Activated naive CD8-positive, alpha-beta T cell treated with anti-CD3 and anti-CD28 coated beads, Interleukin-2, amount 10 ng/mL, durations not matched to agents 7 days and 5 days (primary cell): ENCODE measurements at regions not wholly inside any gene's neighbourhood (a gene's known extent, or its start where the extent isn't known, plus 50 kb on each side); places are given as distances from the start of the nearest gene placed in this dataset.

Experiments
- ATAC-seq: fragments of 150-1000 bp; cut with Tn5 transposase; one replicate; pipeline ENCODE4 v1.10.0; 2021; ENCODE audit warnings: low read depth, moderate library complexity
- POLR2A ChIA-PET: fragments of 350-600 bp; sonication (Branson Sonifier 250); formaldehyde crosslinking; loops from one replicate; lab custom pipeline; 2021; ENCODE audit warnings: antibody characterized with exemption; lab: Charles Lee
- DNase-seq: peaks from one replicate; pipeline ENCODE4 v3.0.0; 2021
- H3K27ac Mint-ChIP-seq: one replicate; pipeline ENCODE4 v1.8.0; 2022; ENCODE audit warnings: mild to moderate bottlenecking, mixed read lengths
- H3K27me3 Mint-ChIP-seq: one replicate; pipeline ENCODE4 v1.8.0; 2022; ENCODE audit warnings: mild to moderate bottlenecking, moderate library complexity, mixed read lengths
- H3K36me3 Mint-ChIP-seq: one replicate; pipeline ENCODE4 v1.8.0; 2021; ENCODE audit warnings: mild to moderate bottlenecking, mixed read lengths
- H3K4me1 Mint-ChIP-seq: one replicate; pipeline ENCODE4 v1.8.0; 2021; ENCODE audit warnings: mixed read lengths
- H3K4me3 Mint-ChIP-seq: one replicate; pipeline ENCODE4 v1.8.0; 2022; ENCODE audit warnings: mild to moderate bottlenecking, moderate library complexity, mixed read lengths
- H3K9me3 Mint-ChIP-seq: one replicate; pipeline ENCODE4 v1.8.0; 2021; ENCODE audit warnings: mixed read lengths

- Mint-ChIP-seq H3K27ac (no peak overlapping the region), H3K36me3 (no peaks in the 10 kb centered on the region), H3K9me3 (no peaks in the 10 kb centered on the region), H3K4me1 (no peaks in the 10 kb centered on the region), H3K4me3 (no peak overlapping the region), H3K27me3 (peaks cover 8% of the 10 kb centered on the region)
- ATAC-seq = no peak
- DNase-seq = no peak
- POLR2A ChIA-PET = no interaction called here
Measured at GRCh38 chr1:8115031-8115768, 89.1 kb upstream of the ERRFI1 start.

GRCh38 chr1:8113262-8114220 lies 87.4 kb upstream of the ERRFI1 start:
- POLR2A ChIA-PET = interaction anchor here (0.7 kb wide), 1 partner anchor 204 kb away, joined by 3 read pairs; no protein-coding TSS in a partner anchor
- H3K4me3 Mint-ChIP-seq = no peak overlapping the region
- no peak for DNase-seq
- no peaks in the 10 kb centered on the region for H3K36me3 Mint-ChIP-seq
- H3K9me3 Mint-ChIP-seq = peaks cover 2% of the 10 kb centered on the region
- H3K4me1 Mint-ChIP-seq = no peaks in the 10 kb centered on the region
- H3K27ac Mint-ChIP-seq = no peak overlapping the region
- ATAC-seq = no peak
- H3K27me3 Mint-ChIP-seq = peaks cover 2% of the 10 kb centered on the region

GRCh38 chr1:8112611-8113261 lies 86.6 kb upstream of the ERRFI1 start:
- no peak for ATAC-seq
- H3K27ac Mint-ChIP-seq = no peak overlapping the region
- no peak overlapping the region for H3K4me3 Mint-ChIP-seq

GRCh38 chr1:8111560-8111959 lies 85.5 kb upstream of the ERRFI1 start:
- no peak overlapping the region for H3K27ac Mint-ChIP-seq
- H3K4me1 Mint-ChIP-seq = no peaks in the 10 kb centered on the region
- no peak for DNase-seq
- no peak for ATAC-seq
- H3K27me3 Mint-ChIP-seq = peaks cover 2% of the 10 kb centered on the region
- no peak overlapping the region for H3K4me3 Mint-ChIP-seq
- peaks cover 3% of the 10 kb centered on the region for H3K9me3 Mint-ChIP-seq
- POLR2A ChIA-PET = no interaction called here
- H3K36me3 Mint-ChIP-seq = no peaks in the 10 kb centered on the region

More at GRCh38 chr1:8112611-8113261, 86.6 kb upstream of the ERRFI1 start:
- Mint-ChIP-seq H3K27me3 (peaks cover 2% of the 10 kb centered on the region), H3K36me3 (no peaks in the 10 kb centered on the region), H3K4me1 (no peaks in the 10 kb centered on the region), H3K9me3 (peaks cover 3% of the 10 kb centered on the region)
- POLR2A ChIA-PET = no interaction called here
- no peak for DNase-seq

GRCh38 chr1:8109216-8109615 lies 83.1 kb upstream of the ERRFI1 start:
- Mint-ChIP-seq H3K9me3 (peaks cover 3% of the 10 kb centered on the region), H3K27ac (no peak overlapping the region), H3K4me3 (no peak overlapping the region), H3K36me3 (no peaks in the 10 kb centered on the region), H3K4me1 (no peaks in the 10 kb centered on the region), H3K27me3 (peaks cover 6% of the 10 kb centered on the region)
- POLR2A ChIA-PET = interaction anchor here (0.6 kb wide), 1 partner anchor 149 kb away, joined by 3 read pairs; no protein-coding TSS in a partner anchor
- no peak for ATAC-seq
- no peak for DNase-seq

- H3K9me3 Mint-ChIP-seq = peaks cover 3% of the 10 kb centered on the region
- ATAC-seq = no peak
- H3K36me3 Mint-ChIP-seq = no peaks in the 10 kb centered on the region
- no peak overlapping the region for H3K4me3 Mint-ChIP-seq
- POLR2A ChIA-PET = no interaction called here
- H3K27me3 Mint-ChIP-seq = peaks cover 11% of the 10 kb centered on the region
- H3K4me1 Mint-ChIP-seq = no peaks in the 10 kb centered on the region
- H3K27ac Mint-ChIP-seq = no peak overlapping the region
- no peak for DNase-seq
Measured at GRCh38 chr1:8107897-8108296, 81.8 kb upstream of the ERRFI1 start.

- H3K4me1 Mint-ChIP-seq = no peaks in the 10 kb centered on the region
- no peak overlapping the region for H3K27ac Mint-ChIP-seq
- POLR2A ChIA-PET = no interaction called here
- no peaks in the 10 kb centered on the region for H3K36me3 Mint-ChIP-seq
- H3K27me3 Mint-ChIP-seq = peaks cover 21% of the 10 kb centered on the region
- H3K4me3 Mint-ChIP-seq = no peak overlapping the region
- no peak for DNase-seq
- no peak for ATAC-seq
- H3K9me3 Mint-ChIP-seq = peaks cover 3% of the 10 kb centered on the region
Measured at GRCh38 chr1:8104278-8105236, 78.4 kb upstream of the ERRFI1 start.

GRCh38 chr1:8097908-8098307 lies 71.8 kb upstream of the ERRFI1 start:
- ATAC-seq (no peak), DNase-seq (no peak)
- Mint-ChIP-seq H3K4me1 (peaks cover 9% of the 10 kb centered on the region), H3K36me3 (no peaks in the 10 kb centered on the region), H3K9me3 (no peaks in the 10 kb centered on the region), H3K27ac (no peak overlapping the region), H3K27me3 (peaks cover 17% of the 10 kb centered on the region), H3K4me3 (no peak overlapping the region)
- POLR2A ChIA-PET = no interaction called here

- Mint-ChIP-seq H3K27ac (no peak overlapping the region), H3K27me3 (peaks cover 16% of the 10 kb centered on the region), H3K9me3 (peaks cover 2% of the 10 kb centered on the region), H3K36me3 (no peaks in the 10 kb centered on the region), H3K4me3 (no peak overlapping the region), H3K4me1 (peaks cover 9% of the 10 kb centered on the region)
- POLR2A ChIA-PET = no interaction called here
- ATAC-seq (no peak), DNase-seq (no peak)
Measured at GRCh38 chr1:8097077-8097799, 71.1 kb upstream of the ERRFI1 start.

- peaks cover 15% of the 10 kb centered on the region for H3K27me3 Mint-ChIP-seq
- H3K27ac Mint-ChIP-seq = no peak overlapping the region
- H3K4me3 Mint-ChIP-seq = no peak overlapping the region
- ATAC-seq (no peak), DNase-seq (no peak)
- H3K9me3 Mint-ChIP-seq = peaks cover 2% of the 10 kb centered on the region
- no peaks in the 10 kb centered on the region for H3K36me3 Mint-ChIP-seq
- peaks cover 9% of the 10 kb centered on the region for H3K4me1 Mint-ChIP-seq
- POLR2A ChIA-PET = no interaction called here
Measured at GRCh38 chr1:8096105-8097011, 70.2 kb upstream of the ERRFI1 start.

- Mint-ChIP-seq H3K36me3 (no peaks in the 10 kb centered on the region), H3K4me1 (peaks cover 9% of the 10 kb centered on the region), H3K9me3 (peaks cover 2% of the 10 kb centered on the region), H3K4me3 (no peak overlapping the region), H3K27me3 (peaks cover 16% of the 10 kb centered on the region), H3K27ac (no peak overlapping the region)
- no peak for DNase-seq
- POLR2A ChIA-PET = no interaction called here
- no peak for ATAC-seq
Measured at GRCh38 chr1:8095584-8095983, 69.5 kb upstream of the ERRFI1 start.
